GM19468 (cell line): ENCODE measurements at regions not wholly inside any gene's neighbourhood (a gene's known extent, or its start where the extent isn't known, plus 50 kb on each side); places are given as distances from the start of the nearest gene placed in this dataset.

Experiments used
- ATAC-seq: cut with Tn5 transposase; IDR thresholded peaks from one replicate; pipeline ENCODE4 v1.9.1; 2021; ENCODE audit warnings: mild to moderate bottlenecking, moderate library complexity, moderate number of reproducible peaks; ENCODE audit not compliant: unreplicated experiment; ENCODE audit errors: extremely low read depth

DNA sequence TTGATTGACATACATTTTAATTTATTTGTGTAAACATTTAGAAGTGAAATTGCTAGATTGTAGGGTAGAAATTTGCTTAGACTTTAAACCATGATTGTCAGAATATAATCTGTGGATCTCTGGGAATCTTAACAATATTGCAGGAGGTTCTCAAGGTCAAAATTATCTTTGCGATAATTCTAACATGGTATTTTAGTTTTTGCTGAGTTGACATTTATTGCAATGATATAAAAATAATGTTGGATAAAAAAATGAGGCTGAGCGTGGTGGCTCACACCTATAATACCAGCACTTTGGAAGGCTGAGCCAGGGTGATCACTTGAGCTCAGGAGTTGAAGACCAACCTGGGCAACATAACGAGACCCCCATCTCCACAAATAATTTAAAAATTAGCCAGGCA lies 70.3 kb upstream of the SGCD start:
- no peak for ATAC-seq

DNA sequence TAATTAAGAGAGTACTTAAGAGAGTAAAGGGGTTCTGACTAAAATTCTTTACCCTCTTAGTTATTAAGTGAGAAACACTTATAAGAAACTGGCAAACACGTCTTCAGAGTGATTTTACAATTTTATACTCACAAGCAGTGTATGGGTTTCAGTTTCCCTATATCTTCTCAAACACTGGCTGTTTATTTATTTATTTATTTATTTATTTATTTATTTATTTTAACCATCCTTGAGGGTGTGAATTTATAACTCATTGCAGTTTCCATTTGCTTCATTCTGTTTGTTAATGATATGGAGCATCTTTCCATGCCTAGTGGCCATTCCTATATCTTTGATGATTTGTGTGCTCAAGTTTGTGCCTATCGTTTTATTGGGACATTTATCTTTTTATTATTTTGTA lies 68.0 kb upstream of the SGCD start:
- no peak for ATAC-seq

DNA sequence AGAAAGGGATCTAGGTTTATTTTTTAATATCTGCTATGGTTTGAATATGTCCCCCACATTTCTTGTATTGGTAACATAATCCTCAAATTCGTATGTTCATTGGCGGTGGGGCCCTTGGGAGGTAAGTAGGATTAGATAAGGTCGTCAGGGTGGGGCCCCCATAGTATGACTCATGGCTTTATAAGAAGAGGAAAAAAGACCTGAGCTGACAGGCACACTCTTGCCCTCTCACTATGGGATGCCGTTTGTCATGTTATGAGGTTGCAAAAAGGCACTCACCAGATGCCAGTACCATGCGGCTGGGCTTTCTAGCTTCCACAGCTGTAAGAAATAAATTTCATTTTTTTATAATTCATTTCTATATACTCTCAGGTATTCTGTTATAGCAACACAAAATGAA lies 67.3 kb upstream of the SGCD start:
- ATAC-seq, result no peak

DNA sequence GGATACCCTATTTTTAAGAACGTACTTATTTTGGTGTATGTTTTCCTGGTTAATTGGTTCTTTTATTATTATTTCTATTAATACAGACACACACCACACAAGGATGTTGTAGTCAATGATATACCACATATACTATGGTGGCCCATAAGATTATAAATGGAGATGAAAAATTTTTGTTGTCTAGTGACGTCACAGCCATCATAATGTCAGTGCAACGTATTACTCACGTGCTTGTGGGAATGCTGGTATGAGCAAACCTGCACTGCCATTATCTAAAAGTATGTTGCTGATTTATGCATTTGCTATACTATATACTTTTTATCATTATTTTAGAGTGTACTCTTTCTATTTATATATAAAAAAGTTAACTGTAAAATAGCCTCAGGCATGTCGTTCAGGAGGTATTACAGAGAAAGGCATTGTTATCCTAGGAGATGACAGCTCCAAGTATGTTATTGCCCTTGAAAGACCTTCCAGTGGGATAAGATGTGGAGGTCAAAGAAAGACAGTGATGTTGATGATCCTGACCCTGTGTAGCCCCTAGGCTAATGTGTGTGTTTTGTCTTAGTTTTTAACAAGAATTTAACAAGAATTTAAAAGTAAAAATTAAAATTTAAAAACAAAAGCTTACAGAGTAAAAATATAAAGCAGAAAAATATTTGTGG lies 65.6 kb upstream of the SGCD start:
- ATAC-seq, result no peak

DNA sequence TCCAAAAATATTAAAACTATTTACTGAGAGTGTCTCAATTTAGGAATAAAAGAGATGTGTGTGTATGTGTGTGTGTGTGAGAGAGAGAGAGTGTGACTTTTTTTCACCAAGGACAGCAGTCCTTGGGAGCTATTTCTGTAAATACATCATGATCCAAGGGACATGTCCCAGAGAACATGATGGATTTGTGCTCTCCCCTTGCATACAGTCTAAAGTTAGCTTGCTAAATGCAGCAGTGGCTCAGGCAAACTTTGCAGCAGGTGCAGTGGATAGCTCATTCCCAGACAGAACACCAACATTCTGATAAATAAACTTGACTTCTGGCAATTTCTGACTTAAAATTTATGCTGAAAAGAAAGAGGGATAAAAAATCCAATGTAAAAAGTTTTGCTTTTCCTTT lies 55.4 kb upstream of the SGCD start:
- ATAC-seq, result no peak

DNA sequence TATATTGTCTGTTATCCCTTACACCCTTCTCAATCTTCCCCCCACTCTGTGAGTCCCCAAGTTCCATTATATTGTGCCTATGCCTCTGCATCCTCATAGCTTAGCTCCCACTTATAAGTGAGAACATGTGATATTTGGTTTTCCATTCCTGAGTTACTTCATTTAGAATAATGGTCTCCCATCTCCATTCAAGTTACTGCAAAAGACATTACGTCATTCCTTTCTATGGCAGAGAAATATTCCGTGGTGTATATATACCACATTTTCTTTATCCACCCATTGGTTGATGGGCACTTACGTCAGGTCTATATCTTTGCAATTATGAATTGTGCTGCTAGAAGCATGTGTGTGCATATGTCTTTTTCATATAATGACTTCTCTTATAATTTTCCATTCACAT lies 54.8 kb upstream of the SGCD start:
- ATAC-seq, result no peak

DNA sequence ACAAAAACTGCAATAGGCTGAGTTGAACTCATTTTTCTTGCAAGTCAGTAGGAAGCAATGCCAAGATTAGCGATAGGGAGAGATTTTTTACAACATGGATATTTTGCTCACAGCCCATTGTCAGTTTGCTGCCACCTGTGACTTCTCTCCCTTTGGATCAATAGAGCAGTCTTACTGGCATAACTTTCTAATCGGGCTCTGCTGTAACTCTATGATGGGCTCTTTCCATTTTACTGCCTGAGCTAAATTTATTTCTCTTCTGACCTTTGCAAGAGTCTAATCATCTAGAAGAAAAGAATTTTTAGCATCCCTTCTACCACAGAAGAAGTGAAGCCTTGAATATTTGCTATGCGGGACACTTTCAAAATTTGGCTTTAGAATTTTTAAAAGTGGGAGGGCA lies 53.6 kb upstream of the SGCD start:
- ATAC-seq, result no peak

DNA sequence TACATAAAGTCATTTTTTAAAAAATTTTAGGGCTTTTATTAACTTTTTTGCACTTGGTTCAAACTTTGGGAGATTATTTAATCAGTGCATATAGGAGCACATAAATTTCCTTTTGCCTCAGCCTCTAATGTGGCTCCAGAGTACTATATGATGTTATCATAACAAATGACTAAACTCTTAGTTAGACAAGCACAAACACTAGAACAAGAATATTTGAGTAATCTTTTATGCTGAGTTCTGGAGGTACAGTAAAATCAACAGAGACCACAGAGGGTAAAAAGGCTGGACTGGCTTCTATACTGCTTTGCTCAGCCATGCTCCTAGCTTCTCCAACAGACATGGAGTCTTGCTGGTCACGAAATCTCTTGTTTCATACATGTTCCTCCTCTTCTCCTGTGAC lies 52.5 kb upstream of the SGCD start:
- no peak for ATAC-seq
